ENCODE measurements at regions not wholly inside any gene's neighbourhood (a gene's known extent, or its start where the extent isn't known, plus 50 kb on each side); places are given as distances from the start of the nearest gene placed in this dataset.

- in situ Hi-C loops (cut with MboI; ENCODE audit: low sequenced_read_pairs): no loop called here
Observed at GRCh38 chr10:2953495-2953894, 113.9 kb upstream of the PFKP start.

- in situ Hi-C loops (cut with MboI; ENCODE audit: low sequenced_read_pairs): no loop called here
Observed at GRCh38 chr10:2951235-2951835, 116.0 kb upstream of the PFKP start.

- in situ Hi-C loops (cut with MboI; ENCODE audit: low sequenced_read_pairs): no loop called here
Observed at GRCh38 chr10:2950546-2950945, 116.8 kb upstream of the PFKP start.

GRCh38 chr10:2949948-2950354 is 117.4 kb upstream of the PFKP start:
- in situ Hi-C loops (cut with MboI; ENCODE audit: low sequenced_read_pairs): loop anchor here (25.0 kb wide), 1 partner anchor 87 kb away; no protein-coding TSS in a partner anchor

- in situ Hi-C loops (cut with MboI; ENCODE audit: low sequenced_read_pairs): loop anchor here (25.0 kb wide), 1 partner anchor 88 kb away; no protein-coding TSS in a partner anchor
Observed at GRCh38 chr10:2949221-2949947, 118.0 kb upstream of the PFKP start.

- in situ Hi-C loops (cut with MboI; ENCODE audit: low sequenced_read_pairs): loop anchor here (25.0 kb wide), 1 partner anchor 89 kb away; no protein-coding TSS in a partner anchor
Observed at GRCh38 chr10:2948127-2948854, 119.1 kb upstream of the PFKP start.

GRCh38 chr10:2944788-2945187 is 122.6 kb upstream of the PFKP start:
- in situ Hi-C loops (cut with MboI; ENCODE audit: low sequenced_read_pairs): loop anchor here (25.0 kb wide), 1 partner anchor 93 kb away; no protein-coding TSS in a partner anchor

GRCh38 chr10:2943932-2944614 is 123.3 kb upstream of the PFKP start:
- in situ Hi-C loops (cut with MboI; ENCODE audit: low sequenced_read_pairs): loop anchor here (25.0 kb wide), 1 partner anchor 93 kb away; no protein-coding TSS in a partner anchor

GRCh38 chr10:2942938-2943337 is 124.4 kb upstream of the PFKP start:
- in situ Hi-C loops (cut with MboI; ENCODE audit: low sequenced_read_pairs): loop anchor here (25.0 kb wide), 1 partner anchor 94 kb away; no protein-coding TSS in a partner anchor

- in situ Hi-C loops (cut with MboI; ENCODE audit: low sequenced_read_pairs): loop anchor here (25.0 kb wide), 1 partner anchor 98 kb away; no protein-coding TSS in a partner anchor
Observed at GRCh38 chr10:2938869-2939268, 128.5 kb upstream of the PFKP start.

- in situ Hi-C loops (cut with MboI; ENCODE audit: low sequenced_read_pairs): loop anchor here (25.0 kb wide), 1 partner anchor 100 kb away; no protein-coding TSS in a partner anchor
Observed at GRCh38 chr10:2936816-2937215, 130.5 kb upstream of the PFKP start.

- in situ Hi-C loops (cut with MboI; ENCODE audit: low sequenced_read_pairs): loop anchor here (25.0 kb wide), 1 partner anchor 101 kb away; no protein-coding TSS in a partner anchor
Observed at GRCh38 chr10:2935647-2936386, 131.5 kb upstream of the PFKP start.

- in situ Hi-C loops (cut with MboI; ENCODE audit: low sequenced_read_pairs): loop anchor here (25.0 kb wide), 1 partner anchor 103 kb away; no protein-coding TSS in a partner anchor
Observed at GRCh38 chr10:2933924-2934323, 133.4 kb upstream of the PFKP start.

- in situ Hi-C loops (cut with MboI; ENCODE audit: low sequenced_read_pairs): loop anchor here (25.0 kb wide), 1 partner anchor 104 kb away; no protein-coding TSS in a partner anchor
Observed at GRCh38 chr10:2933519-2933918, 133.8 kb upstream of the PFKP start.

- in situ Hi-C loops (cut with MboI; ENCODE audit: low sequenced_read_pairs): loop anchor here (25.0 kb wide), 1 partner anchor 104 kb away; no protein-coding TSS in a partner anchor
Observed at GRCh38 chr10:2933071-2933470, 134.3 kb upstream of the PFKP start.

- in situ Hi-C loops (cut with MboI; ENCODE audit: low sequenced_read_pairs): loop anchor here (25.0 kb wide), 1 partner anchor 108 kb away; no protein-coding TSS in a partner anchor
Observed at GRCh38 chr10:2929480-2930258, 137.7 kb upstream of the PFKP start.

- in situ Hi-C loops (cut with MboI; ENCODE audit: low sequenced_read_pairs): loop anchor here (25.0 kb wide), 1 partner anchor 109 kb away; no protein-coding TSS in a partner anchor
Observed at GRCh38 chr10:2927958-2928840, 139.1 kb upstream of the PFKP start.
